GM10847 (cell line): ENCODE measurements at regions not wholly inside any gene's neighbourhood (a gene's known extent, or its start where the extent isn't known, plus 50 kb on each side); places are given as distances from the start of the nearest gene placed in this dataset.

Experiments used
- POLR2A ChIP-seq: IDR thresholded peaks from 2 replicates; pipeline ENCODE4 v1.6.1; 2011; ENCODE audit not compliant: insufficient read length; ENCODE audit errors: extremely low read depth

DNA sequence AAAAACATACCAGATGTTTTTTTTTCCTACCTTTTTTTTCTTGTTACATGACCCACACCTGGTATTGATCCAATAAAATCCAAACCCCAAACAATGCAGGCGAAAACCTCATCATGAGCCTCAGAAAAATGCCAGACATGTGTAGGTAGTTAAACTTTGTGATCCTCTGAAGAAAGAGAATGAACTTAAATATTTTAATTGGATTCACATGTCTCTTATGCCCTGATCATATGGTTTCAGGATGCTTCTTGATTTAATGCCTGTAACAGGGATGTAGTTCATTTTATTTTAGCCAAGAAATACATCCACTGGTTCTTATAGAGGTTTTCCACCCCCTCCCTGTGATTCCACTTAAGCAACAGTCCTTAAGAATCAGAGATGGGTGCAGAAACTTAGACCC, 451.6 kb downstream of the TYW1 start:
- TF ChIP-seq POLR2A, result no peak

DNA sequence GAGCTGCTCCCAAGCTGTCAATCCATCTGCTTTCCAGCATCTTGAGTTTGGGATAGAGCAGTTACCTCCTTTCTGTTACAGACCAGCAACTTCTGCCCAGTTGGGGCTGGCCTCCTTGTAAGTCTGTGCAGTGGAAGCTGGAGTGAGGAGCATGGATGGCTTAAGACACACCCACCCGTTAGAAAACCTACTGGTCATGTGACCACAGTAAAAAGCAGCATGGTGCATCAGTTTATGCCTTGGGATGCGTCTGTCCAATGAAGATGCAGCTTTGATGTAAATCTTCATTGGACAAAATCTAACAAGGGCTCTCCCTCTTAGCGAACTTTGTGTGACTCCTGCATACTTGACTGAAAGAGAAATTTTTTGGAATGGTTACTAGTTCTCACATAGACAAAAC, 453.5 kb downstream of the TYW1 start:
- TF ChIP-seq POLR2A, result no peak

DNA sequence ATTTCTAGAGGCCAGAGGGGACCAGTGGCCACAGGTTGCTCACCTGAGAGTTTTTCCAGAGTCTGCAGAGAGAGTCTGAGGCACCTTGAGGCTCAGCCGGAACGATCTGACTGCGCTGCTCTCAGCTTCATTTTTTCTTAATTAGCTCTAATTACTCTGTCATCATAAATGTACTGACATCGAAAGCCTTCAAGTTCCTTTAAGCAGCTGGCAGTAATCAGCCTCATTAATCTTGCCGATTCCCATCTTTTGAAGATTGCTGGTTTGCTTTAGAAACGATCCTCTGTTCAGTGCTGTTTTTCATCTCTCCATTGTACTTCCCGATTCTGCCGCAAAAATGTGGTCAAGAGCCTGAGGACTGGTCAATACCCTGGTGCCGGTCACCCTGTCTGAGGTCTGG, 454.7 kb downstream of the TYW1 start:
- no peak for TF ChIP-seq POLR2A

DNA sequence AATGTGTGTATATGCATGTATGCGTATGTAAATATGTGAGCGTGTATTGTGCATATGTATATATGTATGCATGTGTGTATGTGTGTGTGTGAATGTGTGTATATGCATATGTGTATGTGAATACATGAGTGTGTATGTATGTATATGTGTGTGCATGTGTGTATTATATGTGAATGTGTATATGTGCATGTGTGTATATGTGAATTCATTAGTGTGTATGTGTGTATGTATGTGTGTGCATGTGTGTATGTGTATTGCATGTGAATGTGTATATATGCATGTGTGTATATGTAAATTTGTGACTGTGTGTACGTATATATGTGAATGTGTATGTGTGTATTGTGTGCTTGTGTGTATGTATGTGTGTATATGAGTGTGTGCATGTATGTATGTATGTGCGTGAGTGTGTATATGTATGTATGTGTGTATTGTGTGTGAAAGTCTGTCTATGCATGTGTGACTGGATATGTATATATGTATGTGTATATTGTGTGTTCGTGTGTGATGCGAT, 455.9 kb downstream of the TYW1 start:
- TF ChIP-seq POLR2A, result no peak

DNA sequence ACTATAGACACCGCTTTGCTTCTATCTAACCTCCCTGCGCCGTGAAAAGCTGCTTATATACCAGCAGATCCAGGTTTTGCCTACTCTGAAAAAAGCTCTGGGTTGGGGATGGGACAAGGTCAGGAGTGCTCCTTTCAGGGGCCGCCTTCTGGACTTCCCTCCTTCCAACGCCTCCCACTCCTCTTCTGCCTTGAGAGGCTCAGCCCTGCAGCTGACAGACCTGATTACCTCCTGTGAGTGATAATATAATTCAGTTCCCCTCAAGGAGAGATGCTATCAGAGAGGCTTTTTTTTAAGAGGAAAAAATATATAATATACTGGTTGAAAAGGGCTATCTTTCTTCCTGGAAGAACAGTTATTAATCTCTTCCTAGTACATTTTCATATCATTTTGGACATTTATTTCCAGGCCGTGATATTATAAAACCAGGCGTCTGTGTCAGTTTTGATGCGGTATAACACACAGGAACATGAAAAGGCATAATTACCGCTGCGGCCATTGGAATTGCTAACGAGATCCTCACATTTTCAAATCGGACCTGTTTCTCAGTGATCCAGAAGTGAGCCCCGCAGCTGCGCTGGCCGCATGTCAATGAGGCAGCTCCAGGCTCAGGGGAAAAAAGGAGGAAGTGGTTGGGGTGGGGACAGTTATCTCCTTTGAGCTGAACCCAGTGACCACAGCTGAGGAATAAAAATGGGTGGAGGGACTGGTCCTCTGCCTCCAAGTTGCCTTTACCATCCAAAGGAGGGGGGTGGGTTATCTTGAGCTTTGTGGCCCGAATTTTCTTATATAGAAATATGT, 457.1 kb downstream of the TYW1 start:
- TF ChIP-seq POLR2A, result no peak

DNA sequence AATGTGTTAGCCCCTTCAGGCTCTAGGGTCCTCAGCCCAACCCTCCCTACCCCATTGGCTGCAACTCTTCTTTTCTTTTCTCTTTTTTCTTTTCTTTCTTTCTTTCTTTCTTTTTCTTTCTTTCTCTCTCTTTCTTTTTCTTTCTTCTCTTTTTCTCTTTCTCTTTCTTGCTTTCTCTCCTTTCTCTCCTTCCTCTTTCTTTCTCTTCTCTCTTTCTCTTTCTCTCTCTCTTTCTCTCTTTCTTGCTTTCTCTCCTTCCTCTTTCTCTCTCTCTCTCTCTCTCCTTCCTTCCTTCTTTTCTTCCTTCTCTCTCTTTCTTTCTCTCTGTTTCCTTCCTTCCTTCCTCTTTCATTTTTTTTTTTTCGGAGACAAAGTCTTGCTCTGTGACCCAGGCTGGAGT, 458.9 kb downstream of the TYW1 start:
- TF ChIP-seq POLR2A, result no peak

DNA sequence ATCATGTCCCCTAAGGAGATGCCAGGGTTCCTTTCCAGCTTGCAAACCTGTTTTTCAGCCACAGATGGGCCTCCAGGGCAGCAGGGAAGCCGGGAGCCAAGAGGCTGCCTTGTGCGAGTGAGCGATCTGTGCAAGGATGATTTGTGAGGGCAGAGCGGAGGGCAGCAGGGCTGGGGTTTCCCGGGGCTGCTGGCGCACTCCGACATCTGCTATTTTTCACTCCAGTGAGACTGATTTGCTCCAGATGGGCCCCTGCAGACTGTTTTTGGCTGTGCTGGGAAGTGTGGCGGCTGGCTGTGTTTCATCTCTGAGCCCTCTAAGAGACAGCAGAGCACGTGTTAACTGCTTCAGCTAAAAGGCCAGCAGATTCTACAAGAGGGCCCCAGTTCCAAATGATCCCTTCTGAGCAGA, 466.2 kb downstream of the TYW1 start:
- no peak for TF ChIP-seq POLR2A

DNA sequence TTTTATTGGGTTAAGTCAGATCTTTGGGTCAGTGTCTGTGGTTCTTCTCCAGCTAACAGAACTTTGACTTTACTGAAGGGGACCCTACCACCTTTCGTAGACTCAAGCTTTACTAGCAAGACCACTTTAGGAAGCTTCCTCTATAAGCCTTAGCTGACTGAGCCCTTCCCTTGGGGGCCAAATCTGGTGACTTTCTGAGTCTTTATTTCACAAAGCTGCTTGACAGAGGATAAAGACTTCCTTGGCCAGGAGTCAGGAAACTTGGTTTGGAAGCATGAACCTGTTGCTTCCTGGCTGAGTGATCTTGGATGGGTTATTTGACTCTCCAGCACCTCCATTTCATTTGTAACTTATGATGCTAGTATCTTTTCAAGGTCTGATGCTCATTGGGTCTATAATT, 466.7 kb downstream of the TYW1 start:
- TF ChIP-seq POLR2A, result no peak

DNA sequence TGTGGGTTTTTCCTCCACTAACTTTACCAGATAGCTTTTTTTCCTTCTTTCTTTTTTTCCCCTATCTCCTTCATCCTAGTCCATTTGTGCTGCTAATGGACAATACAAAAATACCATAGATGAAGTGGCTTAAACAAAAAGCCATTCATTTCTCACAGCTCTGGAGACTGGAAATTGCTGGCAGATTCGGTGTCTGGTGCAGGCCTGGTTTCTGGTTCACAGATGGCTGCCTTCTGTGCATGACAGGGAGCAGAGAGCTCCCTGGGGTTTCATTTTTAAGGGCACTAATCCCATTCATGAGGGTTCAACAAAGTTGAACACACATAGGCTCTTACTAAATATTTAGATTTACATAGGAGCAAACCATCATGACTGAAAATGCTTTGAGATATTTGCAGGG, 467.4 kb downstream of the TYW1 start:
- TF ChIP-seq POLR2A, result no peak

DNA sequence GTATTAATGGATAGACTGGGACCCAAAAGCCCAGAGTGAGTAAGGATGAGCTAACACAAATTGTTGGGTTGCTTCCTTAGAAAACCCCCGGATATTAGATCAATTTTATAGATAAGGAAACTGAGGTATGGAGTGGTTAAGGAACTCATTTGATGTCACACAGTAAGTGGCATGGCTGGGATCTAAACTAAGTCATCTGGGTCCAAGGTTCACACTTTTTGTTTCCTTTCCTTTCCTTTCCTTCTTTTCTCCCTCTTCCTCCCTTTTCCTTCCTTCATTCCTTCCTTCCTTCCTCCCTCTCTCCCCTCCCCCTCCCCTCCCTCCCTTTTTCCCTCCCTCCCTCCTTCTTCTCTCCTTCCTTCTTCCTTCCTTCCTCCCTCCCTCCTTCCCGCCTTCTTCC, 469.5 kb downstream of the TYW1 start:
- no peak for TF ChIP-seq POLR2A

DNA sequence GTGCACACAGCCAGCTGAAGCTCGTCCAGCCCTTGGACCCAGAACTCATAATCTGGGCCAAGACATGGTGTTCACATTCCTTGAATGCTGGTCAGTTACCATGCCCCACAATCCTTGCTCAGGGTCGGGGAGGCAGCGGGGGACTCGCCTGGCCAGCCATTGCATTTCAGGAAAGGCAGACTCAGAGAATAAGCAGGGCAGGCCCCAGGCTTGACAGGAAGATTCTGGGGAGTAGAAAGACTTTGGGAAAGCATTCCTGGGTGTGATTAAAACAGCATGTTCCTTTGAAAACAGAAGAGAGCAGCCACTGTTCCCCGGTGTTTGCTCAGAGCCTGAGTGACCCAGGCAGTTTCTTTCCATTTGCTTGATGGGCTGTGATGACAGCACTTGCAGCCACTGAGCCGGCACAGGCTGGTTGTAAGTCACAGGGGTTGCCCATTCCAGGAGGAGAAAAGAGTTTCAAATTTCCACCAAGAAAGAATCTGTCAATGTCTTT, 473.7 kb downstream of the TYW1 start:
- TF ChIP-seq POLR2A, result no peak

DNA sequence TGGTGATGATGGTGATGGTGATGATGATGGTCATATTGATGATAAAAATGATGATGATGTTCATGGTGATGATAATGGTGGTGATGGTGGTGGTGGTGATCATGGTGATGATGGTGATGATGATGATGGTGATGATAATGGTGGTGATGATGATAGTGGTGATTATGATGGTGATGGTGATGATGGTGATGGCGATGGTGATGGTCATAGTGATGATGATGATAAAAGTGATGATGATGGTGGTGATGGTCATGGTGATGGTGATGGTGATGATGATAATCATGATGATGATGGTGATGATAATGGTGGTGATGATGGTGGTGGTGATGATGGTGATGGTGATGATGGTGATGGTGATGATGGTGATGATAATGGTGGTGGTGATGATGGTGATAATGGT, 478.7 kb downstream of the TYW1 start:
- TF ChIP-seq POLR2A, result no peak

DNA sequence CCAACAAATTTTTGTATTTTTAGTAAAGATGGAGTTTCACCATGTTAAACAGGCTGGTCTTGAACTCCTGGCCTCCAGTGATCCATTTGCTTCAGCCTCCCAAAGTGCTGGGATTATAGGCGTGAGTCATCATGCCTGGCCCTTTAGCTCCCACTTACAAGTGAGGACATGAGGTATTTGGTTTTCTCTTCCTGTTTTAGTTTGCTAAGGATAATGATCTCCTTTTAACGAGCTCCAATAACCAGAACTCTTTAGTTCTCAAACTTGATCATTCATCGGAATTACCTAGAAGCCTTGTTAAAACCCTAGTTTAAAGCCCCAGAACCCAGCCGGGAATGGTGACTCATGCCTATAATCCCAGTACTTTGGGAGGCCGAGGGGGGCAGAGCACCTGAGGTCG, 481.4 kb downstream of the TYW1 start:
- no peak for TF ChIP-seq POLR2A

DNA sequence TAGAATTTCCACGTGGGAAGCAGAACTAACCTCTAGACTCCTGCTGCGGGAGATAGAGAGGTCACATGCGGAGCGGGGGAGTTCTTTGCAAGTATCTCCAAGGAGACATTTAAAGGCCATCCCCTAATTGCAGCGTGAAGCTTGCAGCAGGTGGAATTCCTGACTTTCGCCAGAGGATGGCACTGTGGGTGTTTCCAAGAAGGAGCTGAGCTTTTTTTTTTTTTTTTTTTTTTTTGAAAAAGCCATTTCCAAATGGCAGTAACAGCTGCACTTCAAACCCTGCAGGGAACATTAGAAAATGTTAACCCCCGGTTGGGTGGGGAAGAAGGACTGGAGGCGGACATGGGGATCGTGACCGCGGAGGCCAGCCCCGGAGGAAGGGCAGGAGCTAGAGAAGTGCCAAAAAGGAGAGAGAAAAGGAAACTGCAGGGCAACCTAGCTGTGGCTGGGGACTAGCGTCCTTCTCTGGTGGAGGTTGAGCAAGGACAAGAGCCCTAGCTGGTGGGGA, 487.7 kb downstream of the TYW1 start:
- no peak for TF ChIP-seq POLR2A

DNA sequence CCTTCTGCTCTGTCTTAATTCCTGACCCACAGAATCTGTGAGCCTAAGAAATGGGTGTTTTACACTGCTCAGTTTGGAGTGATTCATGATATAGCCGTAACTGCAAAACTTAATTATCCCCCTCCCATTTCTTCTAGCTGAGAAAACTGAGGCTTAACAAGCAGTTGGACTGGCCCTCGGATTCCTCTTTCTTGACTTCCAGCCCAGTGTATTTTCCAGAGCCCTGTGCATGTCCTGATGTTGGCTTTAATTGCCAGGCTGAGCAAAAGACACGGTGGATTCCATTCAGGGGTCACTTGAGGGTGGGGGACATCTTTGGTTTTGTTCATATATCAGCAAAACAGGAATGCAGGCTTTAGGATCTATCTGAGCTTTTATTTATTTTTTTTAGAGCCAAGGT, 489.8 kb downstream of the TYW1 start:
- no peak for TF ChIP-seq POLR2A

DNA sequence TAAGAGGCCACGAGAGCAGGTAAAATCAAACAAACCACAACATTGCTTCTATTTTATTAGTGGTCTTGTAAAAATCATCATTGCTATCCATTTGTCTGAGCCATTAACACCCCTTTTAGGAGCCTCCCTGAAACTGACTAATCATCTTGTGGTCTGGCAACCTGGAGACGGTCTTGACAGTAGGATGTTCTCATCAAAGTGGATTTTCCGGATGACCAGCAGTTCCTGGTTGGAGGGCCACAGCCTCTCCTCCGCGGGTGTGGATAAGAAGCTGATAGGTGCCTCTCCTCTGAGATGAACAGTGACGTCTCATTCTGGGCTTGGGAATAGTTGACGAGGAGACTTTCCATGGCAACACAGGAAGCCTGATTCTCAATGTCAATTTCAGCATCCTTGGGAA, 490.7 kb downstream of the TYW1 start:
- no peak for TF ChIP-seq POLR2A

DNA sequence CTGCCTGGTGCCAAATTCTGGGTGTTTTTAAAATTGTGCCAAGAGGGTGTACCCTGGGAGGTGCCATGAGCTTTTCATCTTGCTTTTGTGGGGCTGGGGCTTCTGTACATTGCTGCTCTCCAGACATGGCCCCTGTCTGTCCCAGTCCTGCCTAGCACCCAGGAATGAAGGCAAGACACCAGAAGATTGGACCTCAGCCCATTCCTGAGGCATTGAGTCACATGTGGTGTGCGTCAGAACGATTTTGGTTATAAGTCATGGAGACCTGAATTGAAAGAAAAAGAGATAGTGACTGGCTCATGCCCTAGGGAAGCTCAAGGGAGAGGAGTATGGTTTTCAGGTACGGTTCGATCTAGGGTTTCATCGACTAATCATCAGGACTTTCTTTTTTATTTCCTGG, 493.2 kb downstream of the TYW1 start:
- no peak for TF ChIP-seq POLR2A
